Stimulated activated naive CD8-positive, alpha-beta T cell treated with anti-CD3 and anti-CD28 coated beads, Interleukin-15, amount 100 ng/mL, for 72 hours (primary cell): ENCODE measurements at regions not wholly inside any gene's neighbourhood (a gene's known extent, or its start where the extent isn't known, plus 50 kb on each side); places are given as distances from the start of the nearest gene placed in this dataset.
A peak's percentile ranks its signal among the peaks of the same experiment; 100 is the strongest.

Experiments used
- ATAC-seq: fragments of 150-1000 bp; cut with Tn5 transposase; 2 replicates; pipeline ENCODE4 v1.10.0; 2021; ENCODE audit warnings: mild to moderate bottlenecking, moderate library complexity
- DNase-seq, 2 donors: peaks; one replicate each; pipeline ENCODE4 v3.0.0; 2021 to 2022
- H3K27ac Mint-ChIP-seq, 2 donors: one replicate each; pipeline ENCODE4 v1.8.0; 2022; ENCODE audit warnings: mild to moderate bottlenecking in 2 of 2, mixed read lengths in 2 of 2, moderate library complexity in 2 of 2
- H3K27me3 Mint-ChIP-seq: one replicate; pipeline ENCODE4 v1.8.0; 2022; ENCODE audit warnings: mixed read lengths
- H3K4me1 Mint-ChIP-seq: one replicate; pipeline ENCODE4 v1.8.0; 2022; ENCODE audit warnings: mild to moderate bottlenecking, mixed read lengths
- H3K4me3 Mint-ChIP-seq, 2 donors: one replicate each; pipeline ENCODE4 v1.8.0; 2022; ENCODE audit warnings: mild to moderate bottlenecking in 2 of 2, mixed read lengths in 2 of 2, moderate library complexity in 1 of 2
- H3K9me3 Mint-ChIP-seq, 2 donors: one replicate each; pipeline ENCODE4 v1.8.0; 2022; ENCODE audit warnings: mixed read lengths in 2 of 2

DNA sequence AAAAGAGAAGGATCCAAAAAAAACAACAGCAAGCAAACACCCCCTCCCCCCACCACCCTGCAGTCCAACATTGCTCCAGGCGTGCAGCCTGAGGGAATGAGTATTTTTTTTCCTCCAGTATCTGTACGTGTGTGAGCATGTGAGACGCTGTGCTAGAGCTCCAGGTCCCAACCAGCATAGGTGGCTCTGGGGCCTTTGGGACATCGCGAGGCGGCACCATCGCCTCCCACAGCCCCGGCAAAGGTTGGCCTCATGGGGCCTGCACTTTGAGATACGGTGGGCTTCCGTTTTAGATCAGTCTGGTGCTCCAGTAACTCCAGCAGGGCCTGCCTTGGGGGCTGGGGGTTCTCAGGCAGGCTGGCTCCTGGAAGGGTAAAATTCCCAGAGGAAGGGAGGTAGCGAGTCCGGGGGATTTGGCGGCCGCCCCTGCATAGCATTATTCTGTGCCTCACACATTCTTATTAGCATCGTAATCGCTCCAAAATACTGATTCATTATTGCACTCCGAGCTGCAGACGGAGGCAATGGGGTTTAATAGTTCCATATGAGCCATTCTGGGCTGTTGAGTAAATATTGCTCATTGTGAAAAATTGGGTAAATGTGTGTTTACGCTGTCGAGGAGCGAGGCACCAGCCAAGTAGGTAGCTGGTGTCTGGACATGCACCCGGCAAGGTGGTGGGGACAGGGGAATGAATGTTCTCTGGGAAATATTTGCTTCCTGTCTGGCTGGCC lies 143.1 kb upstream of the MYL2 start:
- ATAC-seq (no peak), DNase-seq (no peak)
- no peak overlapping the region for H3K27ac Mint-ChIP-seq
- no peaks in the 10 kb centered on the region for H3K9me3 Mint-ChIP-seq
- peaks cover 16% of the 10 kb centered on the region for H3K4me1 Mint-ChIP-seq
- no peak overlapping the region for H3K4me3 Mint-ChIP-seq
- no peaks in the 10 kb centered on the region for H3K27me3 Mint-ChIP-seq

DNA sequence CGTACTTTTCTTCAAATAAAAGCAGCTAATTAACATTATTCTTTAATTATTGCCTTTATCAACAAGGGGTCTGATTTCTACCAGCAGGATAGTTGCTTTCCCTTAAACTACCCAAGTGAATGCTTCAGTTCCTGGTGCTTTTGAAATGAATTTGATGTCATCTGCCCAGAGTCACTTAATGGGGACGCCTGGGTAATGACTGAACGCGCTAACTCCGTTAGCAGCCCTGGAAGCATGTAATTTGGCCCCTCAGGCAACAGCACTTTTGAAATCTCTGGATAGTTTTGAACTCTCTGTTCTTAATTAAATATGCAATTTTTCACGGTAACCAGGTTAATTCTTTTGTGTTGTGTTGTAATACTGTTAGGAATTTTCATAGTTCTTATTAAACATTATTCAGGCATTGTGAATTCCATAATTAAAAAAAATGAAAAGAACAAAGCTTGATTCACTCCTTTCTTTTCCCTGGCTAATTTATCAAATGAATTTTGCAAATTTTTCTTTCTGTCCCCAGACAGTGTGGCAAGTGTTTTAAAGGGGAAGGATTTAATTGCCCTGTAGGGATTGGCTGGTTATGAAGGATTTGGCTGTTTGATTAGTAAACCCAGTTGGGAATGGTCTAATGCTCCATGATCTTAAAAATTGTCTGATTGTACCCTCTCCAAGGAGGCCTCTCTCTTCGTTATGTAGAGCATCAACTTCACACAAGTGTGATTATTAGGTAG lies 137.5 kb upstream of the MYL2 start:
- Mint-ChIP-seq H3K4me3 (peak overlapping the region in 1 of 2 donors; percentile 38), H3K27me3 (no peaks in the 10 kb centered on the region), H3K9me3 (peaks cover 10 to 16% of the 10 kb centered on the region in 2 donors), H3K4me1 (peaks cover 21% of the 10 kb centered on the region), H3K27ac (peak overlapping the region in 1 of 2 donors; percentile 96)
- DNase-seq (no peak), ATAC-seq (no peak)

DNA sequence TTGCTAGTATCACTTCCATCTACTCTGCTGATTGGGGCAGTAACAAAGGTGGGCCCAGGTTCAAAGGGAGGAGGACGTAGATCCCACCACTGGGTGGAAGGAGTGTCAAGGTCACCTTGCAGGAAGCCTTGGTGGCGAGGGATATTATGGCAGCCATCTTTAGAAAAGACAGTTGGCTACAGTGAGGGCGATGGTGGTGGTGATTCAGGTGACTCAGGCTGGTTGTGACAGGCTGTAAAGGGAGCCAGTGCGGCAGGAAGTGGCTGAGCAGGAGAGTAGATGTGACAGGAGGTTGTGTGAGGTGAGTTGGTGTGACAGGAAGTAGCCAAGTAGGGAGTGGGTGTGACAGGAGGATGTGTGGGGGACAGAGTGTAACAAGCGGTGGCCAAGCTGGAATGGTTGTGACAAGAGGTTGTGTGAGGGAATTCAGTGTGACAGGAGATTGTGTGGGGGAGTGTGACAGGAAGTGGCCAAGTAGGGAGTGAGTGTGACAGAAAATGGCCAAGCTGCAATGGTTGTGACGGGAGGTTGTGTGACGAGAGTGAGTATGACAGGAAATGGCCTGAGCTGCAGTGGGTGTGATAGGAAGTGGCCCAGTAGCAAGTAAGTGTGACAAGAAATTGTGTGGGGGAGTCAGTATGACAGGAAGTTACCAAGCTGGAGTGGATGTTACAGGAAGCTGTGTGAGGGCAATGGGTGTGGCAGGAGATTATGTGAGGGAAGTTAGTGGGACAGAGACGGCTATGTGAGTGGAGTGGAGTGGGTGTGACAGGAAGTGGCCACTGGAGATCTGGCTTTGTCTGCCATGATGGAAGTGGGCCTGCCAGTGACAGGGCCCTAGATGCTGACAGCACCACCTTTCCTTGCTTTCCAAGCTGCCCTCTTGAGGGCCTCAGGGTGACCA lies 136.5 kb upstream of the MYL2 start:
- H3K27me3 Mint-ChIP-seq: no peaks in the 10 kb centered on the region
- H3K4me3 Mint-ChIP-seq: peak overlapping the region; percentile 16 to 36
- H3K9me3 Mint-ChIP-seq: peaks cover 10 to 16% of the 10 kb centered on the region in 2 donors
- peak overlapping the region; percentile 89 to 96 for H3K27ac Mint-ChIP-seq
- DNase-seq: peak; percentile 65 to 80
- H3K4me1 Mint-ChIP-seq: peaks cover 21% of the 10 kb centered on the region
- ATAC-seq: peak; percentile 94

DNA sequence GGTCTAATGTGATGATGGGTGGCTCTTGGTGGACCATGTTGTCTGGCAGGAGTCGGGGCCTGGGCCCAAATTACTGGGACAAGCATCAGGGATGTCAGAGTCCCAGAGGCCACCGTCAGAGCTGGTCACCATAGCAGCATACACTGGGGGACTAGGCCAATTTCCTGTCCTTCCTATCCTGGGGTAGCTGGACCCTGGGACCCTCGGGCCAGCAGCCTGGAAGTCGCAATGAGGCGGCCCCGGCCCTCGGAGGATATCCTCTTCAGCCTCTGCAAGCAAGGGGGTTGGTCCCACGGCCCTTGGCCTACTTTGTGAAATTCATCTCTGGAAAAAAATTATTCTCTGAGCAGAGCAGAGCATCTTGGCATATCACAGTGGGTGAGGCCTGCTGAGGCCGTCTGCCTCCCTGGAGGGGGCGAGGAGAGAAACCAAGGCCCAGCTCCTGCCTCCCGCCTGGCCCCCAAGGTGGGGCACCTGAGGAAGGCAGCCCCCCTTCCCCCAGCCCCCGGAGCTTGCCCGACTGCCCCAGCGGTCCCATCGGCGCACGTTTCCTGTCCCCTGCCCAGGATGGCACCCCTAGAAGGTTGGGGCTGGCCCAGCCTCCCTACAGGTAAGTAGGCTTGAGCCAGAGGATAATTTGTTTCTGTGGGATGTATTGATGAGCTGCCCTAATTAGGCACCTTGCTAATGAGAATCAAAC lies 135.0 kb upstream of the MYL2 start:
- DNase-seq (no peak), ATAC-seq (no peak)
- Mint-ChIP-seq H3K27me3 (no peaks in the 10 kb centered on the region), H3K4me3 (no peak overlapping the region), H3K27ac (peak overlapping the region in 1 of 2 donors; percentile 89), H3K9me3 (peaks cover 10 to 16% of the 10 kb centered on the region in 2 donors), H3K4me1 (peaks cover 21% of the 10 kb centered on the region)

DNA sequence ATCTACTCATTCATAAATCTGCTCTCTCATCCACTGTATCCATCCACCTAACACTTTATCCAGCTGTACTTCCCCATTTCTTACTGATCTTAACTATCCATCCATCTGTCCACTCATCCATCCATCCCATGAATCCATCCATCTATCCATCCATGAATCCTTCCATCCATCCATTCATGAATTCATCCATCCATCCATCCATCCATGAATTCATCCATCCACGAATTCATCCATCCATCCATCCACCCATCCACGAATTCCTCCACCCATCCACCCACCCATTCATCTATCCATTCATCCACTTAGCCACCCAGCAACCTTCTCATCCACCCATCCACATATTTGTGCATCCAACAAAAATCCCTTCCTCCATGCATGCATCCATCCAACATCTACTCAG lies 128.6 kb upstream of the MYL2 start:
- Mint-ChIP-seq H3K4me1 (no peaks in the 10 kb centered on the region), H3K4me3 (no peak overlapping the region), H3K9me3 (no peaks in the 10 kb centered on the region), H3K27ac (no peak overlapping the region), H3K27me3 (no peaks in the 10 kb centered on the region)
- ATAC-seq: no peak
- no peak for DNase-seq

DNA sequence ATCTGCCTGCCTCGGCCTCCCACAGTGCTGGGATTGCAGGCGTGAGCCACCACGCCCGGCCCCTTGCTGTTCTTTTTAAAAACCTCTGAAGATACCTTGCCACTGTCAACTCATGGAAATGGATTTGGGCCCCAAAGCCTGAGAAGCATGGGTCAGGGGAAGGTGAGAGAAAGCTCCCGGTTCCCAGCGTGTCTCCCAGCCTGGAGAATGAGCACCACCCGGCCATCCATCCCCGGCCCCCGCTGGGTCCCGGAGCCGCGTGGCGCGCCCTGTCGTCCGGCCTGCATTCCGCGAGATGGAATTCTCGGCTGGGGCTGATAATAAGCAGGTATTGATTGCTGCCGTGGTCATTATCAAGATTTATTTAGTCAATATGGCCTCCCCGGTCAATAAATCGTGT lies 126.5 kb upstream of the MYL2 start:
- H3K4me3 Mint-ChIP-seq: no peak overlapping the region
- H3K4me1 Mint-ChIP-seq: no peaks in the 10 kb centered on the region
- DNase-seq (no peak), ATAC-seq (no peak)
- H3K27me3 Mint-ChIP-seq: no peaks in the 10 kb centered on the region
- H3K9me3 Mint-ChIP-seq: no peaks in the 10 kb centered on the region
- no peak overlapping the region for H3K27ac Mint-ChIP-seq

DNA sequence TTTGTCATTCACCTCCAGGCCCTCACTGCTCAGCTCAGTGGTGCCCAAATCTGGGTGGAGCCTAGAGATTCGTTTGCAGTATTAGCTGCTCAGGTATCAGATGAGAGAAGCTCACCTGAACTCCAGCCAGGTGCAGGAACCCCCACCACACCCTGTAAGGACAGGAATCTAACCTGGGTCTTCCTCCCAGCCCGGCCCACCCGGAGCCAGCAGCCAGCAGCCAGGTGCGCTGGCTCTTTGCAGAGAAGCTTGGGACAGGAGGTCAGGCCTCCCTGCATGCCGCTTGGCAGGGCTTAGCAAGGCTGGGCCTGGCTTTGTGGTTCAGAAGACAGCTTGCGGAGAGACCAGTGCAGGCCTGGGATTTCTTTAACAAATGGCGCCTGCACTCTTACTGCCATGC lies 125.6 kb upstream of the MYL2 start:
- Mint-ChIP-seq H3K27ac (no peak overlapping the region), H3K4me1 (no peaks in the 10 kb centered on the region), H3K9me3 (no peaks in the 10 kb centered on the region), H3K4me3 (no peak overlapping the region), H3K27me3 (no peaks in the 10 kb centered on the region)
- no peak for ATAC-seq
- DNase-seq: no peak

DNA sequence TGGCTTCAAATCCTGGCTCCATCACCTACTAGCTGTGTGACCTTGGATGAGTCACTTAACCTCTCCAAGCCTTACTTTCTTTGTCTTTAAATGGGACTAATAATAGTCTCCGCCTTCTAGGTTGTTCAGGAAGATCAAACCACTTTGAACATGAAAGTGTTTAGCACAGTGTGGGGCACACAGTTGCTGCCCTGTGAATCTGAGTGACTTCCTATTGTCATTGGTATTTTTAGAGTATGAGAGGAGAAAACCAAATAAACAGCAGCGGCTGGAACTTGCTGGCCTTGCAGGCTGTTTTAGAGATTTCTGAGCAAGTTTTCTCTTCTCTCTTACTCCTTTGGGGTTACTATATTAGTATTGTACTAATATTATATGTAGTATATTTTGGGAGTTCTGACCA lies 120.7 kb upstream of the MYL2 start:
- ATAC-seq (no peak), DNase-seq (no peak)
- Mint-ChIP-seq H3K9me3 (no peaks in the 10 kb centered on the region), H3K4me3 (no peak overlapping the region), H3K27ac (peak overlapping the region in 1 of 2 donors; percentile 59), H3K27me3 (peaks cover 36% of the 10 kb centered on the region), H3K4me1 (peaks cover 6% of the 10 kb centered on the region)

DNA sequence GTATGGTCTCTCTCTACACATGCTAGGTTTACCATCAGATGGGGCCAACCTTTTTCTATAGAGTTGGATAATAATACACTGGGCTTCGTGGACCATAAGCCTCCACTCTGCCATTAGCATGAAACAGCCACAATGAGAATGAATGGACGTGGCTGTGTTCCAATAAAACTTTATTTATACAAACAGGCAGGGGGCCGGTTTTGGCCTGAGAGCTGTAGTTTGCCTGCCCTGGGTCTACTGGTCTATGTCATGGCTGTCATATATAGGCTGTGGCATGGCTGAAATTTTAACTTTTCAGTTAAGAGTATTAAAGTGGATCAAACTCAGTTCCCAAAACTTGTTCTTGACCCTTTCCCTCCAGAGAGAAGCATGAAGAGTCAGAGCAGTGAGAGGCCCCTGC lies 120.3 kb upstream of the MYL2 start:
- Mint-ChIP-seq H3K27ac (no peak overlapping the region), H3K9me3 (no peaks in the 10 kb centered on the region), H3K4me1 (peaks cover 10% of the 10 kb centered on the region), H3K27me3 (peaks cover 40% of the 10 kb centered on the region), H3K4me3 (no peak overlapping the region)
- ATAC-seq: no peak
- DNase-seq: no peak

DNA sequence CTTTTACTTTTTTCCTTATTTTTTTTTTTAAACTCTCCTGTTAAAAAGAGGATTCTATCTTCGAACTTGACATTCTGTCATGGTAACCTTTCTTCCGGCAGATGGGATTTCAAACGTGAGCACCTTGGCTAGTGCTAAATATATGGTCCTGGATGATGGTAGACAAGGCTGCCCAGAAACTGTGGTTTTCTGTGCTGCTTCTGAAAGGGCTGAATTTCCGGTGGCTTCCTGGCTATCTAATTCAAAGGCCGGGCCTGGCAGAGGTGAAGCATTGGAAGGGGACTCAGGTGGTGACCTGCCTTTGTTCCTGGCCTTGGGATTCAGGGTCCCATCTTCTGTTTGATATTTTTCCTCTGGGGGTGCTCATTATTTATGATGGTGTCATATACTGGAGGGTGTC lies 118.6 kb upstream of the MYL2 start:
- no peak for ATAC-seq
- no peaks in the 10 kb centered on the region for H3K9me3 Mint-ChIP-seq
- peaks cover 20% of the 10 kb centered on the region for H3K4me1 Mint-ChIP-seq
- no peak overlapping the region for H3K27ac Mint-ChIP-seq
- DNase-seq: no peak
- peaks cover 52% of the 10 kb centered on the region for H3K27me3 Mint-ChIP-seq
- no peak overlapping the region for H3K4me3 Mint-ChIP-seq

DNA sequence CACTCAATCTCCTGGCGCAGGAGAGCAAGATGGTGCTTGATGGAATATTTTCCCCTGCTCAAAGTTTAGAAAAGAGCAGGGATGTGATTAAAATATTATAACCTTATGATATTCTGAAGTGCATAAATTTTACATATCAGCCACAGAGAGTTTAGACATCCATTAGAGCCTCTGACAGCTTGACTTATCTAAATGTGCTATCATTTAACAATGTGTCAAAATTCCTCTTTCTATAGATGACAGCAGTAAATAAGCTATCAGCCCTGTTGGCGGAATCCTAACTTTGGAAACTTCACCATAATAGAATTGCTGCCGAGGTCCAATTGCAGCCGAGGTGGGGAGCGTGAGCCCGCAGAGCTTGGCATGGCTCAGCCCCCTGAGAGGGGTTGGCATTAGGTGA lies 117.7 kb upstream of the MYL2 start:
- Mint-ChIP-seq H3K4me1 (peaks cover 20% of the 10 kb centered on the region), H3K4me3 (no peak overlapping the region), H3K27me3 (peaks cover 58% of the 10 kb centered on the region), H3K9me3 (no peaks in the 10 kb centered on the region), H3K27ac (no peak overlapping the region)
- ATAC-seq (no peak), DNase-seq (no peak)

DNA sequence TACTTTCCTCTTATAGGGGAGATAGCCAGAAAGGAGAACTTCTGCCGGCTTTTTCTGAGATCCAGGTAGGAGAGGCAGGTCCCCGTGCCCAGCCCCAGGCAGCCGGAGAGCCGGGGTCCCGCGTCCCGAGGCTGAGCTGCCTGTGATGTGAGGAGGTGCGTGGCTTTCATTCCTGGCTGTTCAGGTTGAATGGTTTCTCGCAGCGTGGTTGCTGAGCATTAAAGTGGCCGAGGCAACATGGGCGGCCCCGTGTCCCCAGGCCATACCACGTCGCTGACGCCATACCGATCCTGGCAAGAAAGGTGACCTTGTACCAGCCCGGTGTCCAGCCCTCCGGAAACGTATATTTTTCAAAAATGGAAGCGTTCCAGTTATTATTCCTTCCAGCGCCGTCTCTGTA lies 116.7 kb upstream of the MYL2 start:
- no peak for ATAC-seq
- H3K27ac Mint-ChIP-seq: no peak overlapping the region
- H3K4me3 Mint-ChIP-seq: peak overlapping the region; percentile 2 to 69
- no peak for DNase-seq
- H3K4me1 Mint-ChIP-seq: peaks cover 26% of the 10 kb centered on the region
- peaks cover 68% of the 10 kb centered on the region for H3K27me3 Mint-ChIP-seq
- H3K9me3 Mint-ChIP-seq: no peaks in the 10 kb centered on the region

DNA sequence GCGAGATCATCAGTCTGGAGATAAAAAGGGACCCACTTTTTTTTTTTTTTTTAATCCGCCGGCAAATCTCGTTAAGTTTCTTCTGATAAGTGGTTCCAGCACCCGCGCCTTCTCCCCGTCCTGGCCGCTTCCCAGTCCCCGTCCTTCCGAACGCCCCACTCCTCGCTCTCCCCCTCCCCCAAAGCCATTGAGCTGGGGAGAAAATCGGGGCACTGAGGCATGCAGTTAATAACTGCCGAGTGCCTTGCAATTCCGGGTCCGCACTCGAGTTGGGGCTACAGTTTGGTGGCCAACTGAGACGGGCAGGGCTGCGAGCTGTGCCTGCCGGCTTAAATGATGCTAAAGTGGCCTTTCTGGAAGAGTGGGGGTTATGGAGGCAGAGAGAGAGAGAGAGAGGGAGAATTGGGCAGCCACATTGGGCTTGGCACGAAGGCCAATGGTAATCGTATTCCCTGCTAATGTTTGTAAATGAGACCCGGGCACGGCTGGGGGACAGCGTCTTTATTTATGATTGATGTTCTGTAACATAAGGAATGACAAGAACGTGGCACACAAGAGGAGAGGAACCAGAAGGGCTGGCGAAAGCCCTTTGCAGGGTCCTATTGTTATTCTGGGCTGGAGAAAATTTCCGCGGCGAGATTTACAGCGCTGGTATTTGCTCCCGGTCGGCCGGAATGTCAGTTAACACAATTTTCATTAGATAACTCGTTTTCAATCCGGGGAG lies 115.4 kb upstream of the MYL2 start:
- Mint-ChIP-seq H3K4me1 (peaks cover 26% of the 10 kb centered on the region), H3K9me3 (no peaks in the 10 kb centered on the region), H3K27ac (no peak overlapping the region), H3K27me3 (peaks cover 81% of the 10 kb centered on the region), H3K4me3 (peak overlapping the region; percentile 80 to 87)
- ATAC-seq (no peak), DNase-seq (no peak)

DNA sequence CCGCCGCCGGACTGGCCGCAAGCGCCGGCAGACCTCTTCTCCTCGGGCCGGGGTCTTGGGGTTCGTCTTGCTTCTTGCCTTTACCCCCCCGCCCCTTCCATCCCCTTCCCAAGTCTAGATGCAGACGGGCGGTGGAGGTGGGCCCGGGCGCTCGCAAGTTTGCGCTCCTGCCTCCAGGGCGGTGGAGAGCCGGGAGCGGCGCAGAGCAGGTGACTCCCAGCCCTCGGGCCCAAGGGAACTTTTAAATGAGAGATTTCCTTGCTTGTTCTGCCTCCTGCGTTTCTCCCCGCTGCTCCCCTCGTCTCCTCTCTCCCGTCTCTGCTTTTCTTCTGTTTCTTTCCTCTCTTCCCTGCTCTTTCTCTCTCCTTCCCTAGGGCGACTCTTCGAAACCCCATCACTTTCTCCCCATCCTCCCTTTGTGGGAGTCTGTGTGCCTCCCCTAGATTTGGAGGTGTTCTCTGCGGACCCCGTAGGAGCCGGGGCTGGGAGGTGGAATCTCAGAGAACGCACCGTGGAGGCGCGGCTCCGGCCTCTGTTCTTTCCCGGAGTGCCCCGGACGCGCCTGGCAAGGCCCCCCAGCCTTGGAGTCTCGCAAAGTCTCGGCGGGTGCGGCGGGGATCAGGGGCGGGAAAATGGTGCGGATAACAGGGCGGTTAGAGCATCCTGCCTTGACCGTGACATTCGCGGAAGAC lies 114.7 kb upstream of the MYL2 start:
- no peaks in the 10 kb centered on the region for H3K9me3 Mint-ChIP-seq
- H3K27ac Mint-ChIP-seq: peak overlapping the region in 1 of 2 donors; percentile 14
- peaks cover 26% of the 10 kb centered on the region for H3K4me1 Mint-ChIP-seq
- DNase-seq (no peak), ATAC-seq (peak; percentile 23)
- peak overlapping the region; percentile 80 to 87 for H3K4me3 Mint-ChIP-seq
- peaks cover 88% of the 10 kb centered on the region for H3K27me3 Mint-ChIP-seq
